Common myeloid progenitor, CD34-positive (primary cell): ENCODE measurements at regions not wholly inside any gene's neighbourhood (a gene's known extent, or its start where the extent isn't known, plus 50 kb on each side); places are given as distances from the start of the nearest gene placed in this dataset.
"Not testable (repeated sequence)": the region's sequence is repeated elsewhere in the genome, so short reads cannot be mapped to it uniquely, and the experiment has no call there.

Experiments
- CTCF ChIA-PET: fragments of 350-600 bp; sonication (Branson Sonifier 250); formaldehyde crosslinking; loops from one replicate; lab custom pipeline; 2021; ENCODE audit warnings: antibody characterized with exemption; lab: Charles Lee
- POLR2A ChIA-PET: fragments of 350-600 bp; sonication (Branson Sonifier 250); formaldehyde crosslinking; loops from one replicate; lab custom pipeline; 2021; ENCODE audit warnings: antibody characterized with exemption; lab: Charles Lee
- DNase-seq, 3 donors: peaks; one replicate each; pipeline versions ENCODE4 v3.0.0 to v3.0.0-alpha.2; 2013
- H3K27ac ChIP-seq, 2 experiments: 1 replicate in 1 of 2; 2 replicates in 1 of 2; pipeline ENCODE4 v1.7.0; 2013; ENCODE audit warnings: inconsistent platforms in 2 of 2, low read length in 2 of 2, mild to moderate bottlenecking in 2 of 2, low read depth in 1 of 2, moderate library complexity in 1 of 2; ENCODE audit not compliant: severe bottlenecking in 2 of 2, insufficient read depth in 1 of 2, poor library complexity in 1 of 2
- H3K27me3 ChIP-seq, 5 experiments: replicated peaks in 2 of 5; 1 replicate in 3 of 5; 2 replicates in 2 of 5; pipeline versions ENCODE4 v1.6.1 to v1.7.0; 2013; ENCODE audit warnings: low read length in 4 of 5, mild to moderate bottlenecking in 2 of 5, moderate library complexity in 2 of 5, inconsistent platforms in 1 of 5; ENCODE audit not compliant: insufficient read depth in 5 of 5, control insufficient read depth in 4 of 5
- H3K36me3 ChIP-seq, 4 experiments: 1 replicate in 2 of 4; 2 replicates in 2 of 4; pipeline versions ENCODE4 v1.6.1 to v1.7.0; 2013; ENCODE audit warnings: low read length in 3 of 4, control low read depth in 1 of 4, mild to moderate bottlenecking in 1 of 4; ENCODE audit not compliant: control insufficient read depth in 4 of 4, insufficient read depth in 4 of 4
- H3K4me1 ChIP-seq, 4 experiments: 1 replicate in 3 of 4; 2 replicates in 1 of 4; pipeline versions ENCODE4 v1.6.1 to v1.7.1; 2013; ENCODE audit warnings: low read length in 3 of 4, mild to moderate bottlenecking in 3 of 4, control low read depth in 1 of 4, inconsistent platforms in 1 of 4, moderate library complexity in 1 of 4; ENCODE audit not compliant: control insufficient read depth in 4 of 4, insufficient read depth in 4 of 4; ENCODE audit errors: control extremely low read depth in 1 of 4
- H3K4me3 ChIP-seq, 7 experiments: 1 replicate in 4 of 7; 2 replicates in 3 of 7; pipeline versions ENCODE4 v1.5.1 to v1.7.0; 2013; ENCODE audit warnings: mild to moderate bottlenecking in 7 of 7, low read length in 6 of 7, moderate library complexity in 6 of 7, inconsistent platforms in 2 of 7, low read depth in 2 of 7, control low read depth in 1 of 7; ENCODE audit not compliant: insufficient read depth in 4 of 7, control insufficient read depth in 1 of 7; ENCODE audit errors: extremely low read depth in 1 of 7
- H3K9me3 ChIP-seq, 5 experiments: 1 replicate in 4 of 5; 2 replicates in 1 of 5; pipeline versions ENCODE4 v1.6.1 to v1.7.1; 2013; ENCODE audit warnings: low read length in 4 of 5, mild to moderate bottlenecking in 2 of 5, inconsistent platforms in 1 of 5, low read depth in 1 of 5, moderate library complexity in 1 of 5; ENCODE audit not compliant: control insufficient read depth in 4 of 5, insufficient read depth in 2 of 5; ENCODE audit errors: control extremely low read depth in 1 of 5
- WGBS: methylation state at CpG from one replicate; pipeline ENCODE4 v1.1.5; 2013; ENCODE audit not compliant: insufficient coverage; 5-methylcytosine and 5-hydroxymethylcytosine counted together

- H3K27ac ChIP-seq, result no peak overlapping the region
- ChIA-PET POLR2A (no interaction called here), CTCF (no interaction called here)
- WGBS, result no CpG with 5 or more reads among the region's 3 CpGs
- no peaks in the 10 kb centered on the region for H3K36me3 ChIP-seq
- H3K27me3 ChIP-seq, result no peaks in the 10 kb centered on the region
- no peaks in the 10 kb centered on the region for H3K4me1 ChIP-seq
- H3K9me3 ChIP-seq, result no peaks in the 10 kb centered on the region
- H3K4me3 ChIP-seq, result no peak overlapping the region
- DNase-seq, result no peak
Observed at GRCh38 chr17:20735796-20736195, 156.3 kb downstream of the CDRT15L2 start.

- DNase-seq, H3K9me3 ChIP-seq, H3K4me3 ChIP-seq, POLR2A ChIA-PET, H3K4me1 ChIP-seq, H3K36me3 ChIP-seq, H3K27me3 ChIP-seq, H3K27ac ChIP-seq, CTCF ChIA-PET: not testable (repeated sequence)
- 100% methylated on average over 2 of the region's 7 CpGs for WGBS
Observed at GRCh38 chr17:20737636-20738035, 158.1 kb downstream of the CDRT15L2 start.

- no peak for DNase-seq
- ChIA-PET CTCF (interaction anchor here (1.4 kb wide), 1 partner anchor 17 kb away, joined by 3 read pairs; no protein-coding TSS in a partner anchor), POLR2A (no interaction called here)
- no peaks in the 10 kb centered on the region for H3K36me3 ChIP-seq
- no peaks in the 10 kb centered on the region for H3K4me1 ChIP-seq
- H3K27me3 ChIP-seq, result no peaks in the 10 kb centered on the region
- no peak overlapping the region for H3K4me3 ChIP-seq
- no peak overlapping the region for H3K27ac ChIP-seq
- H3K9me3 ChIP-seq, result no peaks in the 10 kb centered on the region
- WGBS, result 98% methylated on average over 8 of the region's 8 CpGs
Observed at GRCh38 chr17:20771104-20771503, 191.6 kb downstream of the CDRT15L2 start.

- peaks cover 0 to 2% (median 0%) of the 10 kb centered on the region in 5 experiments for H3K9me3 ChIP-seq
- H3K27ac ChIP-seq, result no peak overlapping the region
- DNase-seq, result no peak
- peaks cover 0 to 3% (median 0%) of the 10 kb centered on the region in 4 experiments for H3K4me1 ChIP-seq
- no peak overlapping the region for H3K4me3 ChIP-seq
- ChIA-PET CTCF (no interaction called here), POLR2A (no interaction called here)
- WGBS, result 100% methylated on average over 1 of the region's 4 CpGs
- H3K36me3 ChIP-seq, result no peaks in the 10 kb centered on the region
- no peaks in the 10 kb centered on the region for H3K27me3 ChIP-seq
Observed at GRCh38 chr17:20774472-20775135, 195.1 kb downstream of the CDRT15L2 start.

- POLR2A ChIA-PET, result no interaction called here
- Histone ChIP-seq H3K9me3 (peaks cover 0 to 2% (median 0%) of the 10 kb centered on the region in 5 experiments), H3K4me3 (no peak overlapping the region), H3K4me1 (peaks cover 0 to 6% (median 0%) of the 10 kb centered on the region in 4 experiments), H3K27me3 (no peaks in the 10 kb centered on the region), H3K36me3 (no peaks in the 10 kb centered on the region), H3K27ac (no peak overlapping the region)
- CTCF ChIA-PET, result no interaction called here
- no CpG with 5 or more reads among the region's 19 CpGs for WGBS
- no peak for DNase-seq
Observed at GRCh38 chr17:20775331-20775730, 195.8 kb downstream of the CDRT15L2 start.

GRCh38 chr17:20779521-20779920 lies 200.0 kb downstream of the CDRT15L2 start:
- CTCF ChIA-PET, result no interaction called here
- Histone ChIP-seq H3K36me3 (no peaks in the 10 kb centered on the region), H3K4me3 (no peak overlapping the region), H3K4me1 (peaks cover 0 to 8% (median 0%) of the 10 kb centered on the region in 4 experiments), H3K9me3 (peaks cover 0 to 2% (median 2%) of the 10 kb centered on the region in 5 experiments), H3K27ac (no peak overlapping the region), H3K27me3 (peaks cover 0 to 13% (median 2%) of the 10 kb centered on the region in 5 experiments)
- WGBS, result 97% methylated on average over 6 of the region's 10 CpGs
- DNase-seq, result no peak
- POLR2A ChIA-PET, result no interaction called here

- ChIA-PET POLR2A (no interaction called here), CTCF (no interaction called here)
- no CpG with 5 or more reads among the region's 2 CpGs for WGBS
Observed at GRCh38 chr17:20781260-20781659, 201.7 kb downstream of the CDRT15L2 start.

More at GRCh38 chr17:20781260-20781659, 201.7 kb downstream of the CDRT15L2 start:
- H3K4me3 ChIP-seq, result no peak overlapping the region
- no peak for DNase-seq
- no peak overlapping the region for H3K27ac ChIP-seq
- no peaks in the 10 kb centered on the region for H3K36me3 ChIP-seq
- H3K4me1 ChIP-seq, result peaks cover 0 to 8% (median 0%) of the 10 kb centered on the region in 4 experiments
- peaks cover 0 to 5% (median 2%) of the 10 kb centered on the region in 5 experiments for H3K9me3 ChIP-seq
- peaks cover 0 to 26% (median 2%) of the 10 kb centered on the region in 5 experiments for H3K27me3 ChIP-seq
